Gastrocnemius medialis (tissue), 4 donors: ENCODE measurements at regions not wholly inside any gene's neighbourhood (a gene's known extent, or its start where the extent isn't known, plus 50 kb on each side); places are given as distances from the start of the nearest gene placed in this dataset.

Experiments used
- POLR2A ChIP-seq, 2 donors: fragments of 450-650 bp; IDR thresholded peaks; one replicate each; pipeline ENCODE4 v1.6.1; 2017; ENCODE audit warnings: antibody characterized with exemption in 2 of 2, mild to moderate bottlenecking in 2 of 2, moderate library complexity in 2 of 2
- TF ChIP-seq, protein P1 (sequence below), 5 experiments: fragments of 450-650 bp in 3 of 5; fragments of 200-600 bp in 2 of 5; sonication (generic) in 2 of 5; IDR thresholded peaks in 4 of 5; conservative IDR thresholded peaks in 1 of 5; 1 replicate in 4 of 5; 2 replicates in 1 of 5; pipeline ENCODE4 v1.5.1; 2016 to 2019; ENCODE audit warnings: antibody characterized with exemption in 5 of 5, mild to moderate bottlenecking in 3 of 5, moderate library complexity in 3 of 5

DNA sequence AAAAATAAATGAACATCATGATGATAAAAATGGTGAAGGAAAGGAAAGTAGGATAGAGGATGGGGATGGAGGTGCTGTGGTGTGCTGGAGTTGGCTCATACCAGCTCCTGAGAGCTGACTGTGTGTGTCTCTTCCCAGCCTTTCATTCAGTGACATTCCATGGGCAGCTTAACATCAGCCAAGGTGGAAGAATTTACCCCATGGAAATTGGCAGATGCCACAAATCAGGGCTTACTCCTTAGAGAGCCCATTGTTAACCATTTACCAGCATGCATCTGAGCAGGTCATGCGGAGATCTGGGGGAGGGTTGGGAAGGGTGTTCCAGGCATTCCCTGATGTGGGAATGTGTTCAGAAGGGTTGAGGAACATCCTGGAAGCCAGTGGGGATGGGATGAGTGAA lies 164.7 kb upstream of the MYL2 start:
- TF ChIP-seq, protein P1, sequence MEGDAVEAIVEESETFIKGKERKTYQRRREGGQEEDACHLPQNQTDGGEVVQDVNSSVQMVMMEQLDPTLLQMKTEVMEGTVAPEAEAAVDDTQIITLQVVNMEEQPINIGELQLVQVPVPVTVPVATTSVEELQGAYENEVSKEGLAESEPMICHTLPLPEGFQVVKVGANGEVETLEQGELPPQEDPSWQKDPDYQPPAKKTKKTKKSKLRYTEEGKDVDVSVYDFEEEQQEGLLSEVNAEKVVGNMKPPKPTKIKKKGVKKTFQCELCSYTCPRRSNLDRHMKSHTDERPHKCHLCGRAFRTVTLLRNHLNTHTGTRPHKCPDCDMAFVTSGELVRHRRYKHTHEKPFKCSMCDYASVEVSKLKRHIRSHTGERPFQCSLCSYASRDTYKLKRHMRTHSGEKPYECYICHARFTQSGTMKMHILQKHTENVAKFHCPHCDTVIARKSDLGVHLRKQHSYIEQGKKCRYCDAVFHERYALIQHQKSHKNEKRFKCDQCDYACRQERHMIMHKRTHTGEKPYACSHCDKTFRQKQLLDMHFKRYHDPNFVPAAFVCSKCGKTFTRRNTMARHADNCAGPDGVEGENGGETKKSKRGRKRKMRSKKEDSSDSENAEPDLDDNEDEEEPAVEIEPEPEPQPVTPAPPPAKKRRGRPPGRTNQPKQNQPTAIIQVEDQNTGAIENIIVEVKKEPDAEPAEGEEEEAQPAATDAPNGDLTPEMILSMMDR (IDR thresholded peaks at IDR 0.05 in 4 of 5, conservative IDR thresholded peaks at IDR 0.05 in 1 of 5), result no peak
- no peak for TF ChIP-seq POLR2A (IDR thresholded peaks at IDR 0.05)
